Activated gamma-delta T cell treated with Interleukin-2 at 50 U/mL for 16 hours (primary cell): ENCODE measurements at regions not wholly inside any gene's neighbourhood (a gene's known extent, or its start where the extent isn't known, plus 50 kb on each side); places are given as distances from the start of the nearest gene placed in this dataset.
"Not testable (repeated sequence)": the region's sequence is repeated elsewhere in the genome, so short reads cannot be mapped to it uniquely, and the experiment has no call there.

Source experiments
- DNase-seq: peaks from one replicate; pipeline ENCODE4 v3.0.0-alpha.2; 2020

GRCh38 chr17:51389875-51390274 is 129.5 kb downstream of the UTP18 start:
- no peak for DNase-seq

DNA sequence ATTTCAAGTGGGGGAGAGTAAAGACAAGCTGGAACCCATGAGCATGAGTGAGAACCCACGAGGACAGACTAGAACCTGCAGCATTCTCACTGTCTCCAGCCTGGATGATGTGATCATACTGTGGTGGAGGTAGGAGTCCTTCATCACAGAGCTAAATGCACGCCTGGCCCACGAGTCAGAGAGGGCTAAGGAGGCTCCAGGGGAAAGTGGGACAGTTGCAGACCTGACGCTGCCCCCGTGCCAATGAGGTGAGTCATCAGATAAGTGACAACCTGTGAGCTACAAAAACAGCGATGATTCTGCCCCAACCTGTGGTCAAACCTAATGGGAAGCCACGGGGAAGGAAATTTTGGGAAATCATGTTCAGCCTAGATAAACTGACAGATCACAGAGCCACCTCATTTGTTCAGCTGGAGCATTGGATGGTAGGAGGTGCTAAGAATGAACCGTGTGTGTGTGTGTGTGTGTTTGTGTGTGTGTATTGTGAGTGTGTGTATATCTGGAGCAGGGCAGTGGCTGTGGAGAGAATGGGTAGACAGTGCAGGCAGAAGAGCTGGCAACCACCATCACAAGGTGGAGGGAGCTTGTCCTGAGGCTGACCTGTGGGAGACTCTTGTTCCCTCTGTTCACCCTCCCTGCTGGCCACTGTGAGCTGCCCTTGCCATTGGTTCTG is 131.8 kb downstream of the UTP18 start:
- no peak for DNase-seq

GRCh38 chr17:51395621-51396020 is 135.3 kb downstream of the UTP18 start:
- no peak for DNase-seq

GRCh38 chr17:51397361-51398127 is 137.2 kb downstream of the UTP18 start:
- DNase-seq, result no peak

GRCh38 chr17:51398128-51398525 is 137.8 kb downstream of the UTP18 start:
- DNase-seq, result no peak

- DNase-seq, result no peak
Measured at GRCh38 chr17:51398687-51399086, 138.3 kb downstream of the UTP18 start.

GRCh38 chr17:51401279-51401678 is 140.9 kb downstream of the UTP18 start:
- DNase-seq, result no peak

DNA sequence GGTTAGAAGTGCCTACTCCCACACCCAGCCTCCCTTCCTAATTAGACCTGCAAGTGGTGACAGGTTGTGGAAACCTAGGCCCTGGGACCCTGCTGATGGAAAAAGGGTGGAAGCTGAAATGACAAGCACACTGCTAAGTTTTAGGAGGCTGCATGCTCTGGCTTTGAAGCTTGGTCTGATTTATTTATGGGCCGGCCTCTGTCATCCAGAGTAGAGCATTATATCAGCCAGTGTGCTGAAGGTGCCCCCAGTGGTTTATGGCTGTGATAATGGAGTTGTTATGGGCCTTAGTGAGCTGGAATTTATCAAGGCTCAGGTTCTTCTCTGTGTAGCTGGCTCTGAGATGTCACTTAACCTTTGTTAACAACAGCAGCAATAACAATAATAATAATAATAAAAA is 142.6 kb downstream of the UTP18 start:
- no peak for DNase-seq

- DNase-seq, result no peak
Measured at GRCh38 chr17:51407576-51407975, 147.2 kb downstream of the UTP18 start.

DNA sequence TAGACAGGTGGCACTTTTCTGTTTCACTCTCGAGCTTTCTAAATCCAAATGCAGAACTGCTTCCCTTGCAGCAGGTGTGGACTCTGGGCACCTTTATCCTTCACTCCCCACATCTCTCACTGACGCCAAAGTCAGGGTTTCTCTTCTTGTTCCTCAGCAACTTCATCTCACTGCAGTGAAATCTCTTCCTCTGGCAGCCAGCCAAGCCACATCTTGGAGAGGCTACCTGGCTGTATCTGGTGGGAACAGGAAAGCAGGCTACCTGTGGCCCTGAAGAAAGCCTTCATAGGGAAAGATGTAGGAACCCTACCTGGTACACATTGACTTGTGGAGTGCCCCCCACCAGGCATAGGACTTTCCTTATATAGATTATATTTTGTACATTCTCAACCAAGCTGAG is 159.1 kb downstream of the UTP18 start:
- DNase-seq, result no peak

- DNase-seq, result no peak
Measured at GRCh38 chr17:51421525-51421924, 161.2 kb downstream of the UTP18 start.

DNA sequence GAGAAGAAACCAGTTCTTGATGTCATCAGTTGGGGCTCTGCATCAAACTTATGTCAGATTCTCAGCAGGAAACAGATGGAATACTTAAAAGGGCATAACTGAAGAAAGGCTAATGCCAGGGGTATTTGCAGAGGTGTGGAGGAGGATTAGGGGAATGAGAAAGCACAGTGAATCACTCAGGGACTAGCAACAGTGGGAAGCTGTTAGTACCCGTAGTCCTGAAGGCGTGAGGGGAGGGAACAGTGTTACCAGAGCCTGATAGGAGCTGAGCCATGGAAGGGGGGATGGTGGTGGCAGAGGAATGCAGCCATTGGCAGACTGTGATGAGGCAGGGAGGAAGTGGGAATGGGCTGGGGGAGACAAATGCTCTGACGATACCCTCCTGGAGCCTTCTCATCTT is 162.3 kb downstream of the UTP18 start:
- no peak for DNase-seq

DNA sequence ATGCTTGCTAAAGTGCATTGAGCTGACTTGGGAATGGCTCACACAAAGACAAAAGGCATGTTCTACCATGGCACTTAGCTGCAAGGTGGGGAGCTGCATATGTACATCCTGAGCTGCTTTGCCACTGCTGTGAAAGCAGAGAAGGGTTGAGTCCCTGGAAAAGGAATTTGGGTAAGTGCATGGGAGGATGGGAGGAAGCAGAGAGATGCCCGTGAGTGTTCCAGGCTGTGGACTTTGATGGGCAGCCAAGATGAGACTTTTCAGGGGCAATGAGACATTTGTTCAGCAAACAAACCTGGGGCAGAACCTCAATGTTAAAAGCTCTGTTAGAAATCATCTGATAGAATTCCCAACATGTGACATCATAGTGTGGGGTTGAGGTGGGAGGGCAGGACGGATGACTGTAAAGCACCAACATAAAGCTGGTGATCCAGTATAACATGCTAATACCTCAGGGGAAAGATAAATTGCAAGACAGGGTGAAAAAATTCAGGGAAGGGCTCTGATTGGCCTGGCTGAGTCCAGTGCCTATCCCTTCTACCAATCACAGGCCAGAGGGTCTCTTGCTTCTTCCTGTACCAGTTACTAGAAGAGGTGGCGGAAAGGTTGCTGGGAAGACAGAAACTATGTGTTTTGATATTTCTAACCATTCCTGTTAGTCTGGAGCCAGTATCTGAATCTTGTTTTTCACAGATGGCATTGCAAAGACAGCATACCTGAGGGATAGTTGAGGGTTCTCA is 163.2 kb downstream of the UTP18 start:
- no peak for DNase-seq

DNA sequence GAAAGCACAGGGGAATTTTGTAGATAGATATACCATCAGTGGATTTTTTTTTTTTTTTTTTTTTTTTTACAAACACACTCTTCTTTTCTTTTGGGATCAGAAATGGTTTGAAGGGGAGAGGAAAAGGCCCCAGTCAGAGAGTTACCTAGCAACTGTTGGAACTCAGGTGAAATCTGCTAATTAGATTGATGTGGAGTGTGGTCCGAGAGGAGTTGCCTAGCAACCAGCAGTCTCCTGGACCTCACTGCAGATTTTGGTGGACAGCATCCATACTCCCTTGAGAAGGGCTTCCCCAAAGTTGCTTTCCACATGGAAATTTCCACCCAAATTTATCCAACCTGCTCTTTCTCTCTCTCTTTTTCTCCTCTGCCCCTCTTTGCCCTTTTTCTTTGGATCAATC is 165.4 kb downstream of the UTP18 start:
- no peak for DNase-seq

DNA sequence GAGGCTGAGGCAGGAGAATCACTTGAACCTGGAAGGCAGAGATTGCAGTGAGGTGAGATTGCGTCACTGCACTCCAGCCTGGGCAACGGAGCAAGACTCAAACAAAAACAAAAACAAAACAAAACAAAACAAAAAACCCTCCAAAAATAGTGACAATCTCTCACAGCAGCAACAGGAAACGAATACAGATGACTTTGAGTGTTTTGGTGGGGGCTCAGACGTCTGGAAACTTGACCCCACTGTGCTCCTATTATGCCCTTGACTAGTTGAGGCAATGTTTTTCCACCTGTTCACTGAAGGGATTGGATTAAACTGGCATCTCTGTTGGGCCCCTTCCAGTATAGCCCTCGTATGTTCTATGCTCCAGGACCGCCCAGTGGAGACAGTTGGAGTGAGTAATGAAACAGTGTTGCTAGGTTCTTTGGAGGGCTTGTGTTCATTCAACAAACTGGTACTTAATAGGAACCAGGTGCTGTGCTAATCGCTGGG is 167.0 kb downstream of the UTP18 start:
- DNase-seq, result no peak

- peak; percentile 31 for DNase-seq
Measured at GRCh38 chr17:51427856-51428255, 167.5 kb downstream of the UTP18 start.

DNA sequence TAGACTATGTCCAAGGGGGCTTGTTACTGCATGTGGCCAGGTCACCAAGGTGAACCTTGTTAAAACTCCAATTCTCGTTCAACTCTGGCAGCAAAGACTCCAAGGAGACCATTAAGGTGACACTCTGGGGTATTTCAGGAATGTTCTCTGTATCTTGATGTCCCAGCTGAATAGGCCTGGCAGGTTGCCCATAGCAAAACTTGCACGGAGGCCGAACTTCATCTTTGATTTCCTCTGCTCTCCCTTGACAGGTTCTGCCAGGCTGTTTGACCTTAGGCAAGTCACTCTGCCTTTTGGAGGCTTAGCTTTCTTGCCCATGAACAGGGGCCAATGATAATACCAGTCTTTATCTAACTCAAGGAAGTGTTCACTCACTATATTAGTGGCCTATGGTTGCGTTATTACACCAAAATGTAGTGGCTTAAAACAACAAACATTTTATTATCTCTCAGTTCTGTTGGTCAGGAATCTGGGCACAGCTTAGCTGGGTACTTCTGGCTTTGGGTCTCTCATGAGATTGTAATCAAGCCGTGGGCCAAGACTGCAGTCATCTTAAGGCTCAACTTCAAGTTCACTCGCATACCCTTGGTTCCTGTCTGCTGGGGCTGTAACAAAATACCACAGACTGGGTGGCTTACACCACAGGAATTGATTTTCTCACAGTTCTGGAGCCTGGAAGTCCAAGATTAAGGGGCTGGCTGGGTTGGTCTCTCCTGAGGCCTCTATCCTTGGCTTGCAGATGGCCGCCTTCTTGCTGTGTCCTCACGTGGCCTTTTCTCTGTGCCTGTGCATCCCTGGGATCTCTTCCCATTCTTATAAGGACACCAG is 168.5 kb downstream of the UTP18 start:
- no peak for DNase-seq

DNA sequence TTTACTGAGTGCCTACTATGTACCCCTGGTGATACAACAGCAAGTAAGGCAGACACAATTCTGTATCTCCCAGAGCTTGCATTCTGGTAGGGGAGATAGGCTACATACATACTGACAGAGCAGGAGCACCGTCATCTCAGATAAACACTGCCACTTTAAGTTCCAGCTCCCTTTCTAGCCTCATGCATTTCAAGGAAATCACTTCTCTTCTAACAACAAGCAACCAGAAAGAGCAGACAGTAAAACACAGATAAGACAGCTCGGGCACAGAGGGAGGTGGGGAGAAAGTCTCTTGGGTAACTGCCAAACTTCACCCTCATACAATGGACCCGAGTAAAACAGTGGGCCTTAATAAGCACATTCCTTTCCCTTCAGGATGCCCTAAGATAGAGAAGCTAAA is 169.6 kb downstream of the UTP18 start:
- DNase-seq, result not testable (repeated sequence)

DNA sequence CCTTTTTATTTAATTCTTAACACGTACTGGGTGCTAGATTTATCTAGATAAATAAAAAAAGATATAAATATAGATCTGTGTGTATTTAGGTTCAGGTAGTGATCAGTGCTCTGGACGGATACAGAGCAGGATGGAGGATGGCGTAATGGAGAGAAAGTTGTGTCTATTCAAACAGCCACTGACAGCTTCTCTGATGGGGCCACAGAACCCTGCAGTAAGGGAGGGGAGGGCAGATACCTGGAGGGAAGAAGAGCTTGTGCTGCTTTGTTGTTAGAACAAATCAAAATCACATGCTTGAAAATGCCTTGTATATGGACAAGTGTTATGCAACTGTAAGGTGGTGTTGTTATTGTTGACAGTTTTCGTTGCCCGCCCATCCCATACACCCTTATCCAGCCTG is 170.2 kb downstream of the UTP18 start:
- DNase-seq, result no peak

- no peak for DNase-seq
Measured at GRCh38 chr17:51434434-51435170, 174.3 kb downstream of the UTP18 start.

DNA sequence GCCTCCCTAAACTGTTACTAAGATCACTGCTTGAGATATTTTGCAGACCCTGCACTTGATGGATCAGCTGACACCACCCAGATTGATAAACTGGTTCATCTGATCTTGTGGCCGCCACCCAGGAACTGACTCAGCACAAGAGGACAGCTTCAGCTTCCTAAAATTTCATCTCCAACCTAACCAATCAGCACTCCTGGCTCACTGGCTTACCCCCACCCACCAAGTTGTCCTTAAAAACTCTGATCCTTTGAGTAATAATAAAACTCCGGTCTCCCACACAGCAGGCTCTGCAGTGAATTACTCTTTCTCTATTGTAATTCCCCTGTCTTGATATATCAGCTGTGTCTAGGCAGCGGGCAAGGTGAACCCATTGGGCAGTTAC is 174.8 kb downstream of the UTP18 start:
- DNase-seq, result no peak

DNA sequence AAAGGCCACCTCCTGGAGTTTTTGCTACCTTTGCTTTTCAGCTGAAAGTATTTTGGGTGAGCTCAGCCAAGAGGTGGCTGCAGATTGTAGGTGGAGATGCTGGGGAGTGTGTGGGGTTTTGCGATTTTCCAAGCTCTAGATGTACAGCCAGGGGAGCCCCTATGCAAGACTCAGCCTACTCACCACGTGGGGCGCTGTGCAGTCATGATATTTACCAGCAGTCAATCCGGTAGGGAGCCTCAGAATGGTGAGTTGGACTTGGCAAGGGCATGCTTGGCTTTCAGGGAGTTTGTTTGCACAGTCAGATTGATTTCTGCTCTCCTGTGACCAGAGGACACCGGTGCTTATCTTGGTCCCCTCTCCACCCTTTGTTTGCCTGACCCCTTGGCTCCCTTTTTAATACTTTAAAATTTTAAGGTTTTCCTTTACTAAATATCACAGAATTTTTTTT is 175.3 kb downstream of the UTP18 start:
- no peak for DNase-seq
